Mesenchymal stem cell (in vitro differentiated cells and primary cell): ENCODE measurements at regions not wholly inside any gene's neighbourhood (a gene's known extent, or its start where the extent isn't known, plus 50 kb on each side); places are given as distances from the start of the nearest gene placed in this dataset.

ENCODE experiments used
- DNase-seq: peaks from one replicate; pipeline ENCODE4 v3.0.0-alpha.2; 2013
- H2AFZ ChIP-seq: one replicate; pipeline ENCODE4 v1.6.1; 2013; ENCODE audit warnings: low read depth, mild to moderate bottlenecking, control low read depth, inconsistent platforms, low read length, moderate library complexity
- H2AK5ac ChIP-seq: 2 replicates; pipeline ENCODE4 v1.6.1; 2013; ENCODE audit warnings: low read length, moderate library complexity, mild to moderate bottlenecking, inconsistent platforms; ENCODE audit not compliant: severe bottlenecking
- H2BK120ac ChIP-seq: one replicate; pipeline ENCODE4 v1.6.1; 2013; ENCODE audit warnings: low read depth, mild to moderate bottlenecking, inconsistent platforms, low read length, moderate library complexity
- H2BK12ac ChIP-seq, 2 experiments: one replicate each; pipeline ENCODE4 v1.6.1; 2013; ENCODE audit warnings: inconsistent platforms in 2 of 2, low read length in 2 of 2, mild to moderate bottlenecking in 2 of 2, moderate library complexity in 2 of 2, control low read depth in 1 of 2
- H2BK15ac ChIP-seq: one replicate; pipeline ENCODE4 v1.6.1; 2013; ENCODE audit warnings: mild to moderate bottlenecking, low read depth, inconsistent platforms; ENCODE audit not compliant: poor library complexity, severe bottlenecking
- H2BK5ac ChIP-seq: 2 replicates; pipeline ENCODE4 v1.6.1; 2013; ENCODE audit warnings: low read depth, mild to moderate bottlenecking, low read length, control low read depth, inconsistent platforms; ENCODE audit not compliant: poor library complexity, severe bottlenecking
- H3K14ac ChIP-seq, 2 experiments: one replicate each; pipeline ENCODE4 v1.6.1; 2013; ENCODE audit warnings: inconsistent platforms in 2 of 2, low read length in 2 of 2, control low read depth in 1 of 2, mild to moderate bottlenecking in 1 of 2, moderate library complexity in 1 of 2
- H3K18ac ChIP-seq, 2 experiments: one replicate each; pipeline ENCODE4 v1.6.1; 2013; ENCODE audit warnings: inconsistent platforms in 2 of 2, low read length in 2 of 2, control low read depth in 1 of 2, low read depth in 1 of 2, mild to moderate bottlenecking in 1 of 2
- H3K23ac ChIP-seq, 2 experiments: one replicate each; pipeline ENCODE4 v1.6.1; 2013; ENCODE audit warnings: inconsistent platforms in 2 of 2, low read length in 2 of 2, mild to moderate bottlenecking in 2 of 2, moderate library complexity in 2 of 2, control low read depth in 1 of 2
- H3K27ac ChIP-seq: 2 replicates; pipeline ENCODE4 v1.5.1; 2013; ENCODE audit warnings: mild to moderate bottlenecking, moderate library complexity, low read length, control low read depth, inconsistent platforms; ENCODE audit not compliant: poor library complexity, severe bottlenecking
- H3K27me3 ChIP-seq, 2 experiments: 2 replicates each; pipeline versions ENCODE4 v1.6.1 to v1.7.0; 2013; ENCODE audit warnings: low read length in 2 of 2, mild to moderate bottlenecking in 2 of 2, moderate library complexity in 2 of 2, control low read depth in 1 of 2, inconsistent platforms in 1 of 2; ENCODE audit not compliant: control insufficient read depth in 1 of 2, insufficient read depth in 1 of 2
- H3K36me3 ChIP-seq, 2 experiments: 2 replicates each; pipeline versions ENCODE4 v1.6.1 to v1.7.0; 2013; ENCODE audit warnings: low read length in 2 of 2, control low read depth in 1 of 2, inconsistent platforms in 1 of 2, low read depth in 1 of 2, mild to moderate bottlenecking in 1 of 2; ENCODE audit not compliant: insufficient read depth in 2 of 2, control insufficient read depth in 1 of 2
- H3K4ac ChIP-seq, 2 experiments: one replicate each; pipeline ENCODE4 v1.6.1; 2013; ENCODE audit warnings: inconsistent platforms in 2 of 2, low read length in 2 of 2, mild to moderate bottlenecking in 2 of 2, moderate library complexity in 2 of 2, control low read depth in 1 of 2, low read depth in 1 of 2
- H3K4me1 ChIP-seq: 2 replicates; pipeline ENCODE4 v1.6.1; 2013; ENCODE audit warnings: low read depth, low read length, control low read depth; ENCODE audit not compliant: control insufficient read depth, insufficient read depth
- H3K4me2 ChIP-seq: 2 replicates; pipeline ENCODE4 v1.6.1; 2013; ENCODE audit warnings: low read length, mild to moderate bottlenecking, inconsistent platforms; ENCODE audit not compliant: poor library complexity, severe bottlenecking
- H3K4me3 ChIP-seq, 2 experiments: 2 replicates each; pipeline versions ENCODE4 v1.5.1 to v1.7.0; 2013; ENCODE audit warnings: low read length in 2 of 2, mild to moderate bottlenecking in 2 of 2, control low read depth in 1 of 2, low read depth in 1 of 2; ENCODE audit not compliant: insufficient read depth in 1 of 2
- H3K79me1 ChIP-seq: replicated peaks from 2 replicates; pipeline ENCODE4 v1.6.1; 2013; ENCODE audit warnings: mild to moderate bottlenecking, control low read depth, low read length, inconsistent platforms; ENCODE audit not compliant: poor library complexity, severe bottlenecking
- H3K9ac ChIP-seq: 2 replicates; pipeline ENCODE4 v1.7.0; 2013; ENCODE audit warnings: mild to moderate bottlenecking, low read length, moderate library complexity
- H3K9me3 ChIP-seq: 2 replicates; pipeline ENCODE4 v1.7.0; 2013; ENCODE audit warnings: mild to moderate bottlenecking, low read length; ENCODE audit not compliant: control insufficient read depth
- H4K8ac ChIP-seq: one replicate; pipeline ENCODE4 v1.6.1; 2013; ENCODE audit warnings: inconsistent platforms, mild to moderate bottlenecking, low read length, moderate library complexity
- H4K91ac ChIP-seq: one replicate; pipeline ENCODE4 v1.6.1; 2013; ENCODE audit warnings: mild to moderate bottlenecking, low read length, inconsistent platforms
- WGBS: methylation state at CpG from one replicate; pipeline ENCODE4 v1.1.7; 2013; ENCODE audit warnings: mixed read lengths; 5-methylcytosine and 5-hydroxymethylcytosine counted together

DNA sequence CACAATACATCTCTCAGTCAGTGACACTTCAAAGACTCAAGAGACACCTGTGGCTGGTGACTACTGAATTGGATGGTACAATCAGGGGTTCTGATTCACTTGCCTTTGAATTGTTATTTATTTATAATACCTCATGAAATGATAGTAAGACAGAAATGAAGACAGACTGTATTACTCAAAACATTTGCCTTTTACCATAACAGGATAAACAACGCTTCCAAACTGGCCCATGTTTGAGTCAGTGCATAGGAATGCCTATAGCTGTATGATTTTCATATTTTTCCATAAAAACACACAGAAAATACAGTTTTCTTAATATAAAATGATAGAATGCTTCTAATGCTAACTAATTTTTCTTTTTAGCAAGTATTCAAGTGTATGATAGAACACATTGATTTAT lies 59.5 kb upstream of the FGF14 start:
- H3K4me1 ChIP-seq = peaks cover 3% of the 10 kb centered on the region
- WGBS = no CpG with 5 or more reads among the region's 1 CpG
- no peak overlapping the region for H3K9ac ChIP-seq
- no peaks in the 10 kb centered on the region for H3K9me3 ChIP-seq
- no peak overlapping the region for H2BK12ac ChIP-seq
- H3K14ac ChIP-seq = no peak overlapping the region
- no peak overlapping the region for H2AFZ ChIP-seq
- H3K36me3 ChIP-seq = no peaks in the 10 kb centered on the region
- no peak overlapping the region for H2BK5ac ChIP-seq
- no peak overlapping the region for H2AK5ac ChIP-seq
- no peak overlapping the region for H2BK120ac ChIP-seq
- no peak overlapping the region for H3K27ac ChIP-seq
- H3K79me1 ChIP-seq = no peaks in the 10 kb centered on the region
- H3K23ac ChIP-seq = no peak overlapping the region
- no peak overlapping the region for H4K91ac ChIP-seq
- H3K4me2 ChIP-seq = no peak overlapping the region
- H3K4me3 ChIP-seq = no peak overlapping the region
- H4K8ac ChIP-seq = no peak overlapping the region
- no peak overlapping the region for H2BK15ac ChIP-seq
- no peak for DNase-seq
- H3K4ac ChIP-seq = no peak overlapping the region
- peaks cover 0 to 6% of the 10 kb centered on the region in 2 experiments for H3K27me3 ChIP-seq
- no peak overlapping the region for H3K18ac ChIP-seq

- H2AFZ ChIP-seq = no peak overlapping the region
Observed at GRCh38 chr13:102460806-102461205, 59.0 kb upstream of the FGF14 start.

GRCh38 chr13:102452836-102453235 lies 51.0 kb upstream of the FGF14 start:
- no peak overlapping the region for H2AFZ ChIP-seq
- no peak for DNase-seq
- H3K27me3 ChIP-seq = peaks cover 0 to 8% of the 10 kb centered on the region in 2 experiments
- H3K79me1 ChIP-seq = no peaks in the 10 kb centered on the region
- H4K91ac ChIP-seq = no peak overlapping the region
- H3K23ac ChIP-seq = no peak overlapping the region
- no peak overlapping the region for H3K27ac ChIP-seq
- H2BK15ac ChIP-seq = no peak overlapping the region
- no peak overlapping the region for H3K4me3 ChIP-seq
- H3K4me2 ChIP-seq = no peak overlapping the region
- H3K9ac ChIP-seq = no peak overlapping the region
- H3K9me3 ChIP-seq = no peaks in the 10 kb centered on the region
- H2BK120ac ChIP-seq = no peak overlapping the region
- H3K4me1 ChIP-seq = peaks cover 3% of the 10 kb centered on the region
- no peak overlapping the region for H2AK5ac ChIP-seq
- H3K4ac ChIP-seq = no peak overlapping the region
- H2BK5ac ChIP-seq = no peak overlapping the region
- H3K36me3 ChIP-seq = no peaks in the 10 kb centered on the region
- no peak overlapping the region for H3K18ac ChIP-seq
- 94% methylated on average over 2 of the region's 2 CpGs for WGBS
- no peak overlapping the region for H4K8ac ChIP-seq
- no peak overlapping the region for H2BK12ac ChIP-seq
- no peak overlapping the region for H3K14ac ChIP-seq

More at GRCh38 chr13:102460806-102461205, 59.0 kb upstream of the FGF14 start:
- Histone ChIP-seq H3K27me3 (peaks cover 0 to 6% of the 10 kb centered on the region in 2 experiments), H3K4me3 (no peak overlapping the region), H4K8ac (no peak overlapping the region), H4K91ac (no peak overlapping the region), H2BK120ac (no peak overlapping the region), H3K36me3 (no peaks in the 10 kb centered on the region), H3K9me3 (no peaks in the 10 kb centered on the region), H3K18ac (no peak overlapping the region), H3K4me2 (no peak overlapping the region), H3K4me1 (peaks cover 3% of the 10 kb centered on the region), H3K9ac (no peak overlapping the region), H2BK15ac (no peak overlapping the region), H3K14ac (no peak overlapping the region), H2BK5ac (no peak overlapping the region), H2AK5ac (no peak overlapping the region), H3K23ac (no peak overlapping the region), H3K79me1 (no peaks in the 10 kb centered on the region), H2BK12ac (no peak overlapping the region), H3K4ac (no peak overlapping the region), H3K27ac (no peak overlapping the region)
- DNase-seq = no peak
- 82% methylated on average over 7 of the region's 7 CpGs for WGBS
